Cardiac muscle cell (in vitro differentiated cells and primary cell): ENCODE measurements at regions not wholly inside any gene's neighbourhood (a gene's known extent, or its start where the extent isn't known, plus 50 kb on each side); places are given as distances from the start of the nearest gene placed in this dataset.

Experiments
- DNase-seq, 2 donors: peaks; one replicate each; pipeline versions ENCODE4 v3.0.0 to v3.0.0-alpha.2; 2010 to 2017; ENCODE audit warnings: low read depth in 1 of 2, low spot score in 1 of 2
- H3K27ac ChIP-seq: fragments of 200-600 bp; sonication (generic); 2 replicates; pipeline ENCODE4 v1.5.1; 2016
- H3K27me3 ChIP-seq: fragments of 200-600 bp; sonication (generic); 2 replicates; pipeline ENCODE4 v1.6.0; 2016; ENCODE audit warnings: control low read depth
- H3K36me3 ChIP-seq: fragments of 200-600 bp; sonication (generic); 2 replicates; pipeline ENCODE4 v1.5.1; 2016; ENCODE audit warnings: control low read depth
- H3K4me1 ChIP-seq: fragments of 200-600 bp; sonication (generic); 2 replicates; pipeline ENCODE4 v1.8.1; 2017; ENCODE audit warnings: low read depth, mild to moderate bottlenecking, mixed run types
- H3K4me3 ChIP-seq: fragments of 200-600 bp; sonication (generic); 2 replicates; pipeline ENCODE4 v1.5.1; 2016; ENCODE audit warnings: mild to moderate bottlenecking
- H3K9me3 ChIP-seq: fragments of 200-600 bp; sonication (generic); 2 replicates; pipeline ENCODE4 v1.5.1; 2017; ENCODE audit warnings: low read depth, mild to moderate bottlenecking, control low read depth
- TF ChIP-seq, protein P1 (sequence below): IDR thresholded peaks from 2 replicates; pipeline ENCODE4 v1.5.1; 2012; ENCODE audit warnings: low read depth, mild to moderate bottlenecking, low read length

DNA sequence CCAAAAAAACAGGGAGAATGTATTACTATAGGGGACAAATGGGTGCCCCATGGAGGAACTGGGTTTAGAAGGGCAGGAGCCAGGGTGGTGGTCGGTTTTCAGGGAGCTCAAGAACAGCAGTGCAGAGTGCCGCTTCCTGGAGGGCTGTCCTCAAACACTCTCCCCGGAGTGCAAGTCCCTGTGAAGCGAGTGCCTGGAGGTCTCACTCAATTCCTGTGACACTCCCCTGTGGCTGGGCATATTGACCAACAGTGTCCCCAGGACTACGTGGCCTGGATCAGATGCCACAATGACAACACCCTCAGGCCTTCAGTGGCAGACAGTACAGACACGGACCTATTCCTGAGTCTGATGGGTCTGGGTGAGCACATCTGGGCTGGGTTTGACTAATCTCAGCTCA is 412.1 kb upstream of the IRX2 start:
- TF ChIP-seq, protein P1, sequence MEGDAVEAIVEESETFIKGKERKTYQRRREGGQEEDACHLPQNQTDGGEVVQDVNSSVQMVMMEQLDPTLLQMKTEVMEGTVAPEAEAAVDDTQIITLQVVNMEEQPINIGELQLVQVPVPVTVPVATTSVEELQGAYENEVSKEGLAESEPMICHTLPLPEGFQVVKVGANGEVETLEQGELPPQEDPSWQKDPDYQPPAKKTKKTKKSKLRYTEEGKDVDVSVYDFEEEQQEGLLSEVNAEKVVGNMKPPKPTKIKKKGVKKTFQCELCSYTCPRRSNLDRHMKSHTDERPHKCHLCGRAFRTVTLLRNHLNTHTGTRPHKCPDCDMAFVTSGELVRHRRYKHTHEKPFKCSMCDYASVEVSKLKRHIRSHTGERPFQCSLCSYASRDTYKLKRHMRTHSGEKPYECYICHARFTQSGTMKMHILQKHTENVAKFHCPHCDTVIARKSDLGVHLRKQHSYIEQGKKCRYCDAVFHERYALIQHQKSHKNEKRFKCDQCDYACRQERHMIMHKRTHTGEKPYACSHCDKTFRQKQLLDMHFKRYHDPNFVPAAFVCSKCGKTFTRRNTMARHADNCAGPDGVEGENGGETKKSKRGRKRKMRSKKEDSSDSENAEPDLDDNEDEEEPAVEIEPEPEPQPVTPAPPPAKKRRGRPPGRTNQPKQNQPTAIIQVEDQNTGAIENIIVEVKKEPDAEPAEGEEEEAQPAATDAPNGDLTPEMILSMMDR: no peak
- Histone ChIP-seq H3K9me3 (no peaks in the 10 kb centered on the region), H3K4me3 (no peak overlapping the region), H3K4me1 (no peaks in the 10 kb centered on the region), H3K36me3 (no peaks in the 10 kb centered on the region), H3K27me3 (no peaks in the 10 kb centered on the region), H3K27ac (no peak overlapping the region)
- no peak for DNase-seq

GRCh38 chr5:3161672-3162071 is 410.2 kb upstream of the IRX2 start:
- no peak overlapping the region for H3K4me3 ChIP-seq
- TF ChIP-seq, protein P1: no peak
- no peaks in the 10 kb centered on the region for H3K9me3 ChIP-seq
- H3K36me3 ChIP-seq: no peaks in the 10 kb centered on the region
- no peaks in the 10 kb centered on the region for H3K4me1 ChIP-seq
- H3K27ac ChIP-seq: no peak overlapping the region
- no peak for DNase-seq
- H3K27me3 ChIP-seq: no peaks in the 10 kb centered on the region

DNA sequence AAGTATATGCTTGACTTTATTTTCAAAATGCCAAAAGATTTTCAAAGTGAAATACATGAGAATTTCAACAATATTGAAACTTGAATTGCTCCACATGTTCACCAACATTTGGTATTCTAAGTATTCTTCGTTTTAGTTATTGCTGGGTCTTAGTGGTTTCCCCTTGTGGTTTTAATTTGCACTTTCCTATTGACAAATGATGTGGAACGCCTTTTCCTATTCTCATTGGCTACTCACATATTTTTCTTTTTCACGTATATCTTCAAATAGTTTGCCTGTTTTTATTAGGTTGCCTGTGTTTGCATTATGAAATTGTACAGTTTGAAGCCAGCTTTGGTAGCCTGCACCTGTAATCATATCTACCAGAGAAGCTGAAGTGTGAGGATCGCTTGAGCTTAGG is 405.7 kb upstream of the IRX2 start:
- Histone ChIP-seq H3K36me3 (no peaks in the 10 kb centered on the region), H3K27me3 (no peaks in the 10 kb centered on the region), H3K9me3 (no peaks in the 10 kb centered on the region), H3K27ac (no peak overlapping the region), H3K4me1 (no peaks in the 10 kb centered on the region), H3K4me3 (no peak overlapping the region)
- TF ChIP-seq, protein P1: no peak
- DNase-seq: no peak

DNA sequence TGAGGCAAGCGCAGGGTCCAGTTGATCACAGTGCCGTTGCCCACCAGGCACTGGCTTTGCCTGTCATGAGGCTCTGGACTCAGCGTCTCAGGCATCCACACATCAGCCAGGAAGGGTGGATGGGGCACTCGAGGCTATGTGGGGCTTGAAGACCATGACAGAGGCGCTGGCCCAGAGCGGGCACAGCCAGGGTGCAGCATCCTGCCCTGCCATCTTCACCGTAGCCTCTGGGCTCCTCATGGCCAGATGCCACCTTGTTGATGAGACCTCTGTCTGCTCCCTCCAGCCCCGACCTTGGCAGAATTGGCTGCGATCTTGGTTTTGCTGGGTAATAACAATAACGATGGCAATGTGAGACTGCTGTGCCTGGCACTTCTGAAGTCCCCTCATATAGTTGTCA is 404.2 kb upstream of the IRX2 start:
- DNase-seq: no peak
- Histone ChIP-seq H3K36me3 (no peaks in the 10 kb centered on the region), H3K4me3 (no peak overlapping the region), H3K9me3 (no peaks in the 10 kb centered on the region), H3K27ac (no peak overlapping the region), H3K27me3 (no peaks in the 10 kb centered on the region), H3K4me1 (no peaks in the 10 kb centered on the region)
- TF ChIP-seq, protein P1: no peak

- no peaks in the 10 kb centered on the region for H3K4me1 ChIP-seq
- no peak overlapping the region for H3K4me3 ChIP-seq
- H3K27ac ChIP-seq: no peak overlapping the region
- H3K36me3 ChIP-seq: no peaks in the 10 kb centered on the region
- TF ChIP-seq, protein P1: no peak
- H3K9me3 ChIP-seq: no peaks in the 10 kb centered on the region
- no peaks in the 10 kb centered on the region for H3K27me3 ChIP-seq
- no peak for DNase-seq
Observed at GRCh38 chr5:3155046-3155445, 403.6 kb upstream of the IRX2 start.

- Histone ChIP-seq H3K36me3 (no peaks in the 10 kb centered on the region), H3K27me3 (no peaks in the 10 kb centered on the region), H3K9me3 (no peaks in the 10 kb centered on the region), H3K4me3 (no peak overlapping the region), H3K27ac (no peak overlapping the region), H3K4me1 (no peaks in the 10 kb centered on the region)
- TF ChIP-seq, protein P1: no peak
- no peak for DNase-seq
Observed at GRCh38 chr5:3153906-3154305, 402.4 kb upstream of the IRX2 start.
